Astrocyte of the cerebellum (primary cell): ENCODE measurements at regions not wholly inside any gene's neighbourhood (a gene's known extent, or its start where the extent isn't known, plus 50 kb on each side); places are given as distances from the start of the nearest gene placed in this dataset.

ENCODE experiments used
- DNase-seq: peaks from one replicate; pipeline ENCODE4 v3.0.0-alpha.2; 2011; ENCODE audit warnings: low read depth
- H3K4me3 ChIP-seq: 2 replicates; pipeline ENCODE4 v1.5.1; 2011; ENCODE audit warnings: mild to moderate bottlenecking, low read depth, low read length, moderate library complexity
- CTCF ChIP-seq: IDR thresholded peaks from 2 replicates; pipeline ENCODE4 v1.5.1; 2012; ENCODE audit warnings: low read length, low read depth, moderate library complexity, mild to moderate bottlenecking; ENCODE audit errors: missing control alignments
- in situ Hi-C: cut with HindIII; loops from 2 replicates; pipeline ENCODE4 v1.10.0; 2017; ENCODE audit warnings: low sequenced_read_pairs

DNA sequence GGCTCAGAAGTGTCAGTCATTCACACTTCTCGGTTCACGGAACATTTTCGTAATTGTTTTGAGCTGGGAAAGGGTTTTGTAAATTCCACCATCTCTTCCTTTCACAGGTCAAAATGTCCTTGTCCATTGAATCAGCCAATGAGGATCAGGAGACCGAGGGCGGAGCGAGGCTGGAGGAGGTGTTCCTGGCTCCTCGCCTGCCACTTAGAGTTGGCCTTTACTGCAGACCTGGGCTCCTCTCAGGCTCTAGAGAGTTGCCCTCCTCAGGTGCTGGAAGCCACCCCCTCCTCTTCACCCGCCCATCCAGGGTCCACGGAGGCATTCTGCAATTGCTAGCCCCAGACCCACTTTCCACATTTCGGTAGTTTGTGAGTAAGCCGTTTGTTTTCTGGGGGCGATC, 370.4 kb downstream of the IRS2 start:
- in situ Hi-C loops = no loop called here
- no peak overlapping the region for H3K4me3 ChIP-seq
- no peak for TF ChIP-seq CTCF
- no peak for DNase-seq

GRCh38 chr13:109415057-109415456, 371.3 kb downstream of the IRS2 start:
- DNase-seq = no peak
- in situ Hi-C loops = no loop called here
- TF ChIP-seq CTCF = no peak
- H3K4me3 ChIP-seq = no peak overlapping the region

DNA sequence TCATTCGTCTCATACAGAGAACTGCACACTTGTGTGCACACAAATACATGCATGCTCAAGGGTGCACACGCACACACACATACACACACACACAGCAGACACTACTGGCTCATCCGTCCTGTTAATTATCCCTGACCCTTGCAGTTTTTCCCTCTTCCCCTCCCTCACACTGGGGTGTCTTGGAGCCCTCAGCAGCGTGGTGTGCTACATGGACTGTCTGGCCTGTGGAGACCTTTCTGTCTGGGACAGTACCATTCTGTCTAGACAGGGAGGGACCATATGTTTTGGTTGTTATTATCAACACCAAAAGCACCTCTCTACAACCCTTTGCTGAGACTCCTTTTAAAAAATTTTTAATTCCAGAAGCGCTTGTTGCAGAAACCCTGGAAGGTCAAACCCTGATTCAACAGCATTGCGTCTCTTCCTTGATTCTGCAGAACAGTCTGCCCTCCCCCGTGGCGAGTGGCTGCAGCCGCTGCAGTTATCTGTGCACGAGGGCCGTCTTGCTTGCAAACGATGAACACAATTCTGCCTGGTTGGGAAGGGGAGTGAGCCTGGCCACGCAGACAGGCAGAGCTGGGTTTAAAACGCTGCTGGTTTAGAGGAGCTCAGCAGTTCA, 374.0 kb downstream of the IRS2 start:
- TF ChIP-seq CTCF = no peak
- in situ Hi-C loops = no loop called here
- H3K4me3 ChIP-seq = no peak overlapping the region
- DNase-seq = no peak

- in situ Hi-C loops = no loop called here
- no peak for DNase-seq
- TF ChIP-seq CTCF = no peak
Observed at GRCh38 chr13:109410868-109411267, 375.5 kb downstream of the IRS2 start.

GRCh38 chr13:109408591-109409382, 377.6 kb downstream of the IRS2 start:
- no peak overlapping the region for H3K4me3 ChIP-seq
- in situ Hi-C loops = no loop called here
- TF ChIP-seq CTCF = no peak
- no peak for DNase-seq

More at GRCh38 chr13:109410868-109411267, 375.5 kb downstream of the IRS2 start:
- H3K4me3 ChIP-seq = no peak overlapping the region

- in situ Hi-C loops = no loop called here
- H3K4me3 ChIP-seq = no peak overlapping the region
- TF ChIP-seq CTCF = no peak
- DNase-seq = no peak
Observed at GRCh38 chr13:109406376-109406992, 379.9 kb downstream of the IRS2 start.
